IPS-18c (cell line): ENCODE measurements at regions not wholly inside any gene's neighbourhood (a gene's known extent, or its start where the extent isn't known, plus 50 kb on each side); places are given as distances from the start of the nearest gene placed in this dataset.
A peak's percentile ranks its signal among the peaks of the same experiment; 100 is the strongest.

Experiments used
- H3K4me3 ChIP-seq: 2 replicates; pipeline ENCODE4 v1.7.0; 2013; ENCODE audit warnings: low read depth, mild to moderate bottlenecking, low read length, moderate library complexity; ENCODE audit not compliant: insufficient read depth
- H3K9me3 ChIP-seq: one replicate; pipeline ENCODE4 v1.6.1; 2013; ENCODE audit warnings: mild to moderate bottlenecking, low read length, moderate library complexity; ENCODE audit not compliant: control insufficient read depth, insufficient read depth

DNA sequence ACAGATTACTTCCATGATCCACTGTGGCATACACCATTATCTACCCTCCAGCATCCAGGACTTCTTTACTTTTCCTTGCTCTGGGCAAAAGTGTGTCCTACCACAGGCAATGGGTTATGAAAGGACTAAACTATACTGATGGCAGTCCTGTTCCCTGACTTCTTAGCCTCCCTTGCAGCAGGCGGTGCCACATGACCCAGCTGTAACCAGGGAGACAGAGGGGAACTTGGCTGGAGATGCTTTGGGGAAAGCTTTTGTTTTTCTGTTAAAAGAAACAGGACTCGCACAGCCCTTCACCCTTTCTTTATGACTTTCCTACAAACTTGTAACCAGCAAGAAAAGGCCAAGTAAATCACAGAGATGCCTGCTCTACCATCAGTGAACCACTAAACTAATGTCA is 394.4 kb downstream of the PCNX1 start:
- Histone ChIP-seq H3K9me3 (no peaks in the 10 kb centered on the region), H3K4me3 (no peak overlapping the region)

DNA sequence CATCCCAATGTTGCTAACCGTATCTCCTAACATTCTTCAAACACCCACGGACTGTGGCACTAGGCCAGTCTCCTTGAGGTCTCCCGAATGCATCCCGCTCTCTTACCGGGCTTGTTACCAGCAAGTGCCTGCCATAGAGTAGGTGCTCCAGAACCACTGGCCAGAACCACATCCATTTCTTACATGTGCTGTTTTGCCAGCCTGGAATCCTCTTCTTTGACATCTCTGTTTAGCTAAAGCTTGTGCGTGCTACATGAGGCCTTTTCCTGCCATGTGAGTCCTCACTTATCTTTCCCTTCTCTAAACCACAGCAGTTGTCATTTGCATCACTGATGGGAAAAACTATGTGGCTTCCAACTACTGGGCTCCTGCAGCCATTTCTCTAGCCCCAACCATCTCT is 397.4 kb downstream of the PCNX1 start:
- no peak overlapping the region for H3K4me3 ChIP-seq
- H3K9me3 ChIP-seq: no peaks in the 10 kb centered on the region

DNA sequence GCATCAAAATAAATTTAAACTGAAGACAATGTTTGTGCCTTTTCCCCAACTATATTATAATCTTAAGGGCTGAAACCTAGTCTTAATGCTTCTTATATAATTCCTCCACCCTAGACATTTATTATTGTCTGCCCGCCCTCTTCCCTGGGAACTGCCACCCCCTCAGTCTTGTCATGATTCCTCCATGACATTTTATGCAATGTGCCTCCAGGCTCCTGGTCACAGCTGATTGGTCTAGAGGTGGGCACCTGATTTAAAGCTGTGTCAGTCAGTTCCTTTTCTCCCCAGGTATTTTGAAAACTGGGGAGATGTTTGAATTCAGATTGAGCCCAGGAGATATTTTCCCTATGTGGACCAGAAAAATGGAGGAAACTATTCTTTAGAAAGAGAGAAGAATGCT is 401.4 kb downstream of the PCNX1 start:
- Histone ChIP-seq H3K9me3 (no peaks in the 10 kb centered on the region), H3K4me3 (no peak overlapping the region)

DNA sequence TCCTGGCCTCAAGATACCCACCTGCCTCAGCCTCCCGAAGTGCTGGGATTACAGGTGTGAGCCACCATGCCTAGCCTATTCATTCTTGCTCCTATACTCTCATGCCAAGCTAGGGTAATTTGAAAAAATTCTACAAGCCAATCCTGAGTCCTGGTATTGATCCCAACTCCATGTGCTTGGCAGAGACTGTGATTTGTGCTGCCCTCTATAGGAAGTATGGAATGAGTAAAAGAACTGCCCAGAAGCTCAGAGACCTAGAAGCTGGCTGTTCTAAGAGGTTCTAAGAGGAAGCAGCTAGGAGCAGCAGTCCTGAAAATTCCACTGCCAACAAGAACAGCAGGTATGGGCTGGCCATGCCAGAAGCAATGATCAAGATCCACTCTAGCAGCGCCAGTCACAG is 402.5 kb downstream of the PCNX1 start:
- Histone ChIP-seq H3K9me3 (no peaks in the 10 kb centered on the region), H3K4me3 (no peak overlapping the region)

DNA sequence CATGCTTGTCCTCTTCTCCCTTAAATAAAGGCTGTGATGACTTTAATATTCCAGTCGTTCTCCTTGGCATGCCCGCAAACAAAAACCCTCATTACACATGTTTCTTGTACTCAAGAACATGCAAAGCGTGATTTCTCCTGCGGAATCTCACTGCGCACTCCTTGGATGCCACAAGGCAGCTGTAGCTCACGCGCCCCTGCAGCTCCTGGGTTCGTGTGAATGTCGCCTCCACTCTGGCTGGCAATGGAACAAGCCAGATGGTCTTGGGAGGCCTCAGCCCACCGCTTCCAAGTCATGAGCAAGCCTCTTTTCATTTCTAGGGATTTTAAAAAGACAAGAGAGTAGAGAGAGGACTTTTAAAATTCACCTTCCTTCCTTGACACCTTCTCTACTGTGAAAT is 403.8 kb downstream of the PCNX1 start:
- no peak overlapping the region for H3K4me3 ChIP-seq
- H3K9me3 ChIP-seq: no peaks in the 10 kb centered on the region

DNA sequence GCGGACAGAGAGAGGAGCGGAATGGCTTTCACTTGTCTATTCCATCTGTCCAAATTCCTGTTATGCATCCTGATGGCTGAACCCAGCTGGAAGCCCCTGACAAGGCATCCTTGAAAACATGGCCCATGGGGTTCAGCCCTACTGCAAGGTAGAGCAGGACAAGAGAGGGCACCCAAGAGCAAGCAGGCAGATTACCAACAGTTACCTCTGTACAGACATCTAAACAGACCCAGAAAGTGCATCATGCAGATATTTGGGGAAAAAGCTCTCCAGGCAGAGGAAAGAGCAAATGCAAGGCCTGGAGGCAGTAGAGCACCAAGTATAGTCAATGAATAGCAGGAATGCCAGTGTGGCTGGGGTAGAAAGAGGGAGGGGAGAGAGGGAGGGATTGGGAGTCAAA is 407.5 kb downstream of the PCNX1 start:
- Histone ChIP-seq H3K4me3 (no peak overlapping the region), H3K9me3 (no peaks in the 10 kb centered on the region)

DNA sequence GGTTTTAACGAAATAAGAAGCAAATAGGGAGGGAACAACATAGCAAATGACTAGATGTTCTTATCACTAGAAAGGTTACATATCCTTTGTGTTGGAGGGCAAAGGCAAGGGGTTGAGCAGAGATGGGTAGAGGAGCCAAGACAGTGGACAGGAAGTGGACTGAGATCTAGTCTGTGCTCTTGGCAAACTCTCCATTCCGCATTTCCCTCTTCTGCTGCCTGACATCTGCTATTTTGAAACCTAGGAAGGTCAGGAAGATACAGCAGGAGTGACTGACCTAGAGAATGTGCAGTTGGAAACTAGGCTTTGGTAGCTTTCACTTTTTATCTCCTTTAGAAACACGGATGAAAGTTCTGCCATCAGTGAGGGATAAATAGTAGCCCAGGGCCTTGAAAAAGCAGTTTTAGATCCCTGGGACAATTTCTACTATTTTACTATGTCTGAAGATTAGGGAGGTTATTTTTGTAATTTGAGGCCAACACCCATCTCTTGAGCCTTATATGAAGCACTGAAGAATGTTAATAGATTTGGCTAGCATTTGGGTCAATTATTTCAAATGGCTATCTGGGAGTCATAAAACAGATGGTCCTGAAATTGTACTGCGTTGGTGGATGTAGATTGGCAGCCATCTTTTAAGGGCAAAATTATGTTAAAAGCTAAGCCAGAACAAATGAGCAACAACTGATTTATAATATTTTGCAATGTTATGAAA is 410.3 kb downstream of the PCNX1 start:
- Histone ChIP-seq H3K4me3 (no peak overlapping the region), H3K9me3 (no peaks in the 10 kb centered on the region)

DNA sequence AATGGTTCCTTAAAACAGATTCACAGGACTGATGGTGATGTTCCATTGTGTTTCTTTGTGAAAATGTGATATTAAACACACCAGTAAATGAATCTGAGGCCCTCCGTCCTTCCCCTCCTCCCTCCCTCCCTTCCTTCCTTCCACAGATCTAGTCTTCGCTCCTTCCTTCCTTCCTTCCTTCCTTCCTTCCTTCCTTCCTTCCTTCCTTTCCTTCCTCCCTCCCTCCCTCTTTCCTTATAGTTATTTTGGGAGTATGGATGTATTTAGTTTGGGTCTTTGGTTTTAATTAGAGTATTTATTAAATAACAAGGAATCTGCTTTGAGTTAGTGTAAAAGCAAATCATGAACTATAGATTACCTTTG is 410.8 kb downstream of the PCNX1 start:
- Histone ChIP-seq H3K4me3 (no peak overlapping the region), H3K9me3 (no peaks in the 10 kb centered on the region)

DNA sequence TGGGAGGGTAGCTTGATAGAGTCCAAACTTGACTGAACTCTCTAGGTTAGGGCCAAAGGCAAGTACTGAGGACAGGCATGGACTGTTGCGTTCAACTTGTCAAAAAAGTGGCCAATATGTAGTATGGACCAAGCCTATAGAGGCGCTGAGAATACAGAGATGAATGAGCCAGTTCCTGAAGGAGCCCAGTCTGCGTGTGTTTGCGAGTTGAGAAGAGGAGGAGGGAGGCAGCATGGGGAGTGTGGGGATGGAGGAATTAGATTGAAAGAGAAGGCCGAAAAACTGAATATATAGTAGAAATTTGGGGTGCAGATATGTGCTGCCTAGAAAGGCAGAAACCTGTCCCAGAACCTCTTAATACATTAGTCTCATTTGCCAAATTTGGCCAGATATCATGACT is 412.4 kb downstream of the PCNX1 start:
- Histone ChIP-seq H3K4me3 (peak overlapping the region; percentile 91; the same call in 1 of the 2 replicates), H3K9me3 (no peaks in the 10 kb centered on the region)

DNA sequence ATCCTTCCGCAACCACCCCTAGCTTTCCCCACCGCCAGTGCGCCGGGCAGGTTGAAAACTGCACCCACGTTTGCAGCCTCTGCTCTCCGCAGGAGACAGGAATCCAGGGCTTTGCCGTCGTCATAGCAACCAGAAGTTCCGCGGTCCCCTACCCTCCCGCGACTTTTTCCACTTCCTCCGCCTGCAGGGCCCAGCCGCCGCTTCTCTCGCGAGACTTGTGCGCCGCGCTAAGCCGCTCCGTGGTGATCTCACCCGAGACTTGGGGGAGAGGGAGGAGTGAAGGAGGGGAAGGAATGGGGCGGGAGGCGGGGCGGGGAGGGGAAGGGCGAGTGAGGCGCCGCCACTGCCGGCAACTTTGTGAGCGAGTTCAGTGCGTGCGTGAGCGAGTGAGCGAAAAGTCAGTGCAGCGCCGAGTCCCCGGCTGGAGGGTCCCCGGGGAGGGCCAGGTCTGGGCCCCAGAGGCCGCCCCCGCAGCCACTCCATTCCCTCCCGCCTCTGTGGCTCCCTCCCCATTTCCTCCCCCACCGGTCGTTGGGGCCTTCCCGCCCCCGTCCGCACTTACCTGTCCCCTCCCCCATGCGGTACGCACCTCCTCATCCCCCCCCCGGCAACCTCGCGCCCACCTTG is 413.0 kb downstream of the PCNX1 start, which contains the start of gene SIPA1L1:
Gene SIPA1L1, plus strand, starts transcription at position 370 of the 627 bp plus-strand sequence.
- Histone ChIP-seq H3K4me3 (peak within 1 kb of the TSS; percentile 91), H3K9me3 (no peaks in the 10 kb centered on the region)

DNA sequence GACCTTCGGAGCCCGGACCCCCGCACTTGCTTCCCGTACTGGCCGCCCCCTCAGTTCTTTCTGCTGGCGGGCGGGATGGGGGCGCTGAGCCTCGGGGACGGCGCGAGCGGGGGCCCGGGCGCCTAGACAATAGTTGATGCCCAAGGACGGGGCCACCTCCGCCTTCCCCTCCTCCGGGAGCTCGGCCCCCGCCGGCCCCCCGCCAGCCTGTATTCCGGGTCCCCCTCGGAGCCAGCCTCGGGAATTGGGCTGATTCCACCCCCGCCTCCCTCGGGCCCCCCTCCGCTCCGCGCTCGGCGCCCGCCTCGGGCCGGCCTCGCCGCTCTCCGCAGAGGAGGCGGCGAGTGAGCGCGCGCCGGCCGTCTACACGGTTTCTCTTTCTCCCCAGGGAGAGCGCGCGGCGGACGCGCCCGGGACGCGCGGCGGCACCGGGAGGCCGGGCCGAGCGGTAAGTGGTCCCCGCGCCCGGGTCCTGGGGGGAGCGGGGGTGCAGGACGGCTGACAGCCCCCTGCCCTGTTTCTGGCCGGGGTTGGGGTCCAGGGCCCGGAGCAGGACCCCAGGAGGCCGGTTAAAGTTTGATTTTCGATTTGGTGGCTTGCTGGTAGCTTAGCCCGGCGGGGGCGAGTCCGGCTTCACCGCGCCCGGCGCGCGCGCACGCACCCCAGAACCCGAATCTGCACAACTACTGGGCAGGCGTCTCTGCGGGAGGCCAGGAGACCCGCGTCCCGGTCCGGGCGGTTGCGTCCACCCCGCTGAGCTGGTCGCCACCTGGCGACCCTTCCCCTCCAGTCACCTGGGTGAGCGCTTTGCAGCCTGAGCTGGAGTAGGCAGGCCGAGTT is 413.7 kb downstream of the PCNX1 start:
- Histone ChIP-seq H3K9me3 (no peaks in the 10 kb centered on the region), H3K4me3 (peak overlapping the region; percentile 91)

DNA sequence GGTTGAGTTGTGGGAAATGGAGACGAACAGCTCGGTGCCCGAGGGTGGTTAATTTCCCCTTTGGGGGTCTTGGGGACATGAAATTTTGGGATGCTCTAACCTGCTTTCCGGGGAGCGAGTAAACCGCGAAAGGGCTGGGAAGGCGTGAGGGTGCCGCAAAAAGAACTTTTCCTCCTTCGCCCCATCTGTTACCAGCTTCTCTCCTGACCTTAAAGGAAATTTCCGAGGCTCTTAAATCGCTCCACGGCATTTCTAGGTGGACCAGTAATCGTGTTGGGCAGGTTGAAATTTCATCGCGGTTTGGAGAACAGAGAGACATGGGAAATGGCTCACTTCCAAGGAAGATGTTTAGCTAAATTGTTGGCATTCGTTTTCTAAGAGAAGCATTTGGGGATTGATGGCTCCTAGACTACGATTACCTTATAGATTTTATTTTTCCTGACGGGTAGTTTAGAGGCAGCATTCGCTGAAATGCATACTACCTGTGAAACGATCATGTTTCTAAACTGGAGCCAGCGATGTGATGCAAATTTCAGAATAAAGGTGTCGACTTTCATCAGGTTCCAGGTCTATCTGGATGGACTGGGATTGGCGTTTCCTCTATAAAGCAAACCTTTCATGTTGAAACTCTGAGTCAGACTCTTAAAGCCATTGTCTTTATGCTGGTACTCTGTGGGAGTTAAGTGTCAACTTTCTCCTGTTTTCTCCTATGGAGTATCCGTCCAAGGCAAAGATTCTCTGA is 414.5 kb downstream of the PCNX1 start:
- Histone ChIP-seq H3K4me3 (peak overlapping the region; percentile 91), H3K9me3 (no peaks in the 10 kb centered on the region)

DNA sequence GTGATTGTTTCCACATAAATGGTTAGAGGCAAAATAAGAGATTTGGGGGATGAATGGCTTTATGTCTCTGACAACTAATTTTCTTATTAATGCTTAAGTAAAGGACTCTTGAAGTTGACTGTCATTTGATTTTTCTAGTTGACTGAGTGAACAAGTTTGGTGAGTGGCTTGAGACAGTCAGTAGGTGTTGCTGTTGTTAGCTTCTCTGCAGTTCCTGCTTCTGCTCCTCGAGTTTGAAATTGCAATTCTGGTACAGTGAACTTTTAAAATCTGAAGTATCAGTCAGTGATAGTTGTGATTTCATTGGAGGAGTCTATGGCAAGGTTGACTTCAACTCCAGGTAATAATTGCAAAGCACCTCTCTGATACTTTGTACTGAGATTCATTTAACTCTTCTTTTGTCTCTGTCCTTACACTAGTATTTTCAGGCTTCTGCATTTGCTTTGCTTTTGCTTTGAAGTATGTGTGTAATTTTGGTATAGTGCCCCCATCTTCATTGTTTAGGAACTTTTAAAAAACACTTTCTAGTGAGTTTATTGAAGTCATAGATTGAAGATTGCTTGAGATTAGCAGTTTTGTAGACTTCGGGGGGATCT is 415.5 kb downstream of the PCNX1 start:
- H3K4me3 ChIP-seq: no peak overlapping the region
- no peaks in the 10 kb centered on the region for H3K9me3 ChIP-seq

DNA sequence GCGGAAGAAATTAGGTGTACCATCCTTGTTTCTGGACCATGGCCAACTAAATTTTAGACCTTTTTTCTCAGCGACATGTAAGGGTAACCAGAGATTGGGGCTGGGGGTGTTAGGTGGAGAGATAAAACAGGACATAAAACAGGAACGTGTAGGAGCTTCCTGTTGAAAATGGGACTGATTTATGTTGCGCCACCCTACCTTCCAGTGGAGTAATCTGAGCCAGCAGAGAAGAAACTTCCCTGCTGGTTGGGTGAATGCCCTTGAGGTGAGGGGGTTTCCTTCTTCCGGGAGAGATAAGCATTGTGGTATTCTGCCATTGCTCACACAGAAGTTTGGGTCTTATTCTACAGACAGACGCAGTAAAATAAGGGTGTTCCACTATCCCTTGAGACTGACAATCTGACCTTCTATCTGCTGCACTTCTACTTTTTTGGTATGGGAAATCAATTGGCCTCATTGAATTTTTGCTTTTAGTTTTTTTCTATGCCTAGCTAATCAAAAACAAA is 417.6 kb downstream of the PCNX1 start:
- Histone ChIP-seq H3K4me3 (no peak overlapping the region), H3K9me3 (no peaks in the 10 kb centered on the region)

DNA sequence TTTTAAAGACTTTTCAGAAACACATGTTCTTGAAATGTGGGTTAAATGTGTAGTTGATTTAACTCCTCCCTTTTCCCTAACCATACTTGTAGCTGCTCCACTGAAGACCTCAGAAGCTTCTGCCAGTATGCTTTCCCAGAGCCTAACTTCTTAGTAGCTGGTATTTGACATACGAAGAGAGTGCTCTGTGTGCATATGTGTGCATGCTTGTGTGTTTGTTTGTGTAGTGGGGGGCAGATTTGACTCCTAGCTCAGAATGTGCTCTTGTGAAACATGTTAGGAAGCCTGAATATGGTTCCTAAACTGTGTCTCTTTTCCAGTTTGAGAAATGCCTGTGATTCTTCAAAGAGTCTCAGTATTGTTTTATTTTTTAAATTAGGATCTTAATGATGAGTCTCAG is 420.4 kb downstream of the PCNX1 start:
- Histone ChIP-seq H3K4me3 (no peak overlapping the region), H3K9me3 (no peaks in the 10 kb centered on the region)

DNA sequence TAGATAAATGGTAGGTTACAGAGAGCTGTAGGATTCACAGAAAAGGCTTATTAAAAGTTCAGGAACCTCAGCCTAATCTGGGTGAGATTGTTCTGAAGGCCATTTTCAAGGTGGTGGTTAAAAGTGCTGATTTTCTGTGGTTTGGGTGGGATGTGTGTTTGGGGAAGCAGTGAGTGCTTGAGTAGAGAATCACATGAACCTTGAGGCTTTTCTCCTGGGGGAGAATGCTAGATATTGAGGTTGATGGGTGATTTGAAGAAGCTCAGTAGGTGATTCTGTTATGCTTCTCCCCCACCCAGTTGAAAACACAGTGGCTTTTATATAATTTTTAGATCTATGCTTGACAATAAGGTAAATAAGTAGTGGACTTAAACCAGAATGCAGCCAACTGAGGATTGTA is 420.9 kb downstream of the PCNX1 start:
- Histone ChIP-seq H3K9me3 (no peaks in the 10 kb centered on the region), H3K4me3 (no peak overlapping the region)

DNA sequence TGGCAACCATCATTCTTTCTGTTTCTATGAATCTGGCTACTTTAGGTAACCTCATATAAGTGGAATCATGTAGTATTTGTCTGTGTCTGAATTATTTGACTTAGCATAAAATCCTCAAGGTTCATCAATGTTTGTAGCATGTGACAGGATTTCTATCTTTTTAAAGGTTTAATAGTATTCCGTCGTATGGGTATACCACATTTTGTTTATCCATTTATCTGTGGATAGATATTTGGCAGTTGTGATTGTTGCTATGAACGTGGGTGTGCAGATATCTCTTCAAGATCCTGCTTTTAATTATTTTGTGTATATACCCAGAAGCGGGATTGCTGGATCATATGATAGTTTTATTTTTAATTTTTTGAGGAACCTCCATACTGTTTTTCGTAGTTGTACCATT is 421.7 kb downstream of the PCNX1 start:
- no peaks in the 10 kb centered on the region for H3K9me3 ChIP-seq
- H3K4me3 ChIP-seq: no peak overlapping the region
